NCI-H187 (cell line): ENCODE measurements at regions not wholly inside any gene's neighbourhood (a gene's known extent, or its start where the extent isn't known, plus 50 kb on each side); places are given as distances from the start of the nearest gene placed in this dataset.
"Not testable (repeated sequence)": the region's sequence is repeated elsewhere in the genome, so short reads cannot be mapped to it uniquely, and the experiment has no call there.

Experiments
- DNase-seq, 2 experiments: peaks; one replicate each; lab custom pipeline; 2025; lab: John Stamatoyannopoulos, UW

DNA sequence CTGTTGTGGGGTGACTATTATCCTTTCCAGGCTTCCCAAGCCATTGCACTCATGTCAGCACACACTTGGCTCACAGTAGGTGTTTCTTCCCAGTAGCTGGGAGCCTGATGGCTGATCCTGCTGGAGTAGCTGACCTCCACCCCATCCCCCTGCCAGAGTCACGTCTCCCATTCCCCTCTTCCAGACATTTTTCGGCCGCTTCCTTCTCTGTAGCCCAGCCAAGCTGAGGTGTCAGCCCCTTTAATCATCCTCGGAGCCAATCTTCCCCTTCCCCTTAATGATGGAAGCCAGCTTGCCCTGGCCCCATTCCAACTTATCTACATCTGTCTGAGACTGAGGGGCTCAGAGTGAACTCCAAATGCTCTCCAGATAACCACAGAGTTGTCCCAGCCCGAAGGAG, 550.7 kb downstream of the MN1 start:
- DNase-seq = no peak

DNA sequence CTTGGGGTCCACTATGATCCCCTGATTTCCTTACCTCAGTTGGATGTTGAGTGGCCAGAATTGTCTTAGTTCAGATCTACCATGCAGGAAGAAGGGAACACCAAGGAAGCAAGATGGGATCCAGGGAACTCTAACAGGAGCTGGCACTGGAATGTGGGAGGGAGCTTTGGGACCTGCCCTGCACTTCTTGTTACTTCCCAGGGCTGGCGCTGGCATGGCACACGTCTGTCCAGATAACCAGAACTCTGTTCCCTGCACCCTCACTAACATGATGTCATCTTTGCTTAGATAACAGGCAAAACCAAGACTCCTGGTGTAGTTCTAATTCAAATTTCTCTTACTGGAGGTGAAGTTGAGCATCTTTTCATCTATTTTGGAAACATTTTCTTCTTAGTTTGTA, 550.0 kb downstream of the MN1 start:
- no peak for DNase-seq

DNA sequence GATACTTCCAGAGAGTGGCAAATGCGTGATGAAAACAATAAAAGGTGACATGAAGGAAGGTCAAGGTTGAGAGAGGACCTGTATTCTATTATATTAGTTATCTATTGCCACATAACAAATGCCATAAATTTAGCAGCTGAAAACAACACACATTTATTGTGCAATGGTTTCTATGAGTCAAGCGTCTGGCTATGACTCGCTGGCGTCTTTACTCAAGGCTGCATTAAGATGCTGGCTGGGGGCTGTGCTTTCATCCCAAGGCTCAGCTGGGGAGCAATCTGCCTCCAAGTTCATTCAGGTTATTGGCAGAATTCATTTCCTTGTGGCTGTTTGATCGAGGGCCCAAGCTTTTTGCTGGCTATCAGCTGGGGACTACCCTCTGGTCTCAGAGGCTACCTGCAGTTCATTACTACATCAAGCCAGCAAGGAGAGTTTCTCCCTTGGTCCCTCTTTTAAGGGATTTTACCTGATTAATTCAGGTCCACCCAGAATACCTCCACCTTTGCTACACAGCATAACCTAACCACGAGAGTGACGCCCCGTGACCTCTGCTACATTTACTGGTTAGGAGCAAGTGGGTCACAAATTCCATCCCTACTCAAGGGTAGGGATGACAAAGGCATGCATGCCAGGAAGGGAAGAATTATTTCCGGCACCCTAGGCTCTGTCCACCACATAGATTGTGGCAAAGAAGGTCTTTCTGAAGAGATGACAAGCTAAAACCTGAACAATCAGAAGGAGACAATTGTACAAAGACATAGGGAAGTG, 549.1 kb downstream of the MN1 start:
- no peak for DNase-seq

DNA sequence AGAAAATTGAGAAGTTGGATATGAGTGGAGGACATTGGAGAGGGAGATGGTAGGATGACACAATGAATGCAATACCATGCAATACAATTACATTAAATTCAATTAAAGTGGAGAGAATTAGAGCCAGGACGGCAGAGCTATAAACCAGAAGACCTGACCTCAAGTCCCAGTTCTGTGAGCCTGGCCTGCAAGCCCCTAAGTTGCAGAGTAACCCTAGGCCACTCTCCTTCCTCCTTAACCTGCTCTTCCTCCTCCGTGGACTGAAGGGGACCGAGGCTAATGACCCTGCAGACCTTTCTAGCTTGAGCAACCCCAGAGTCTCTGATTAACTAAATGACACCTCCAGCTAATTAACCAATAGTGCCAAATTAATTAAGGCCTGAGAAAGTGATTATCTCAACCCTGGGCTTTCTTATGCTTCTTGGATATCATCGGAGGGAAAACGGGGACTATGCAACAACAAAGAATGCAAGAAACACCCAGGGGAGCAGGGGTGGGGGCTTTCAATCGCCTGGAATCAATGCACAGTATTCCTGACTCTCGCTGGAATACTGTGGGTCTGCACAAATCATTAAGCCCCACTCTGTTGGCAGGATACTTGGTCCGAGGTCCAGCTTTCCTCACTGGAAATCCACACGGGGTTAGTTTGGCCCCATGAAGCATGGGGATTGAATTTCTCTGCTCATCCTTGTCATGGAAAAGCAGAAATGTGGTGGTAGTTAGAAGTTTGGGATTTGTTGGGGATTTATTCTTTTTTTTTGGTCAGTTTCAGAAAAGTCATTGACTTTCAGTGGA, 548.3 kb downstream of the MN1 start:
- no peak for DNase-seq

DNA sequence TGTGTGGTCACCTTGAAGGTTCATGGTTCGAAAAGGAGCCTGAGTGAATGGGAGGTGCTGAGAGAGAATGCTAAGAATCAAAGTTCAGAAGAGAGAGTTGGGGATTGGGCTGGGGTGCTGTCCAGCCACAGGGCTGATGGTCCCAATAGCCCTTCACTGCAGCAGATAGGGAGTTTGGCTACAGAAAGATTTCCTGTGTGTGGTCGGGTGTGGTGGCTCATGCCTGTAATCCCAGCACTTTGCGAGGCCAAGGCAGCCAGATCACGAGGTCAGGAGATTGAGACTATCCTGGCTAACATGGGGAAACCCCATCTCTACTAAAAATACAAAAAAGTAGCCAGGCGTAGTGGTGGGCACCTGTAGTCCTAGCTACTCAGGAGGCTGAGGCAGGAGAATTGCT, 547.5 kb downstream of the MN1 start:
- DNase-seq = not testable (repeated sequence)

DNA sequence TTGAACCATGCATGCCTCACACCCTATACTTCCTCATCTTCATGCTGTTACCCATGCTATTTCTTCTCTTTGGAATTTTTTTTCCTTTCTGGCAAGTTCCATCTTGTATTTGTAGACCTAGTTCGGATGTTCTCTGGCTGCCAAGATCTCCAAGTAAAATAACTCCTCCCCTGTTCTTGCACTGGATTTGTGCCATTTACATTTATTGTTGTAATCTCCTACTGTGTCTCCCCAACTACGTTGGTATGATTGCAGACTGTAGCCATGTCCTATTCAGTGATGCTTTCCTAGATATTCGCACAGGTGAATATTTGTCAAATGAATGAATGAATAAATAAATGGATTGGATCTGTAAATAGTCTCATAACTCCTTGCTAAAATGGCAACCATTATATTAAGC, 546.0 kb downstream of the MN1 start:
- no peak for DNase-seq

DNA sequence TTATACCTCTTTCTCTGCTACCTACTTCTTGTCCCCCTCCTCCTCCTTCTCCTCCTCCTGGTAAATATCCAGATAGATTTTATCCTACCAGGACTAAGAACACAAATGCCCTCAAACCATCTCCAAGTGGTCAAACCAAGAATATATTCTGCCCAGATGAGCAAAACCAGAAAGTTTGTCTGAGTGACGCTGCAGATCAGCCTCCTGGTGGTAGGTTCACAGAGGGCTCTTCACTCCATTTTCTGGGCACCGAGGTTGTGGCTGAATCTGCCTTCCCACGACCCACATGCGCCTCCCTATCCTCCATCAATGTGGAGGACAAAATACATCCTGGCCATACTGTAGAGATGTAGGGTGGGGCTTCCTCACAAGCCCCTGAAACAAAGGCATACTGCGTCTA, 543.6 kb downstream of the MN1 start:
- DNase-seq = no peak

DNA sequence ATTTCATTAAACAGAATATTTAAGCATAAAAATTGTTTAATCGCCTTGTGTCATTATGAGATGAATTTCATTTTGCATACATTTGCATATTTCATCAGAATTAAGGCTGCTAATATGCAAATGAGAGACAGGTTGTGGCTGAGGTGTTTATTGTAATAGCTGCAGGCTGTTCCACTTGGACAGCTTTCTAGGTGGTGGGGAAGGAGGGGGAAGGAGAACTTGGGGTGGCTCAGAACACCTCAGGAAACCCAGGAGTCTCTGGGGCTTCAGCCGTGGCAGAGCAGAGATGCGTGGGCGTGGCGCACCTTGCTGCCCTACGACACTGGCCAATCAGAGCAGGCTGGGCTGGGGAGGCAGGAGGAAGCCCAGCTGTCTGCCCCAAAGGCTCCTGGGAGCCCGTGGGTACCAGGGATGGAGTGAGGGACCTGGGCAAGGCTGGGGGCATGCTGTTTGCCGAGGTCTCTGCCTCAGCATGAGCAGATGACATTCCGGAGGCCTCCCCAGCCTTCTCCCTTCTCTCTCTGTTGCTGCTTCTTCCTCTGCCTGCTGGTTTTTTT, 542.9 kb downstream of the MN1 start:
- DNase-seq = no peak

DNA sequence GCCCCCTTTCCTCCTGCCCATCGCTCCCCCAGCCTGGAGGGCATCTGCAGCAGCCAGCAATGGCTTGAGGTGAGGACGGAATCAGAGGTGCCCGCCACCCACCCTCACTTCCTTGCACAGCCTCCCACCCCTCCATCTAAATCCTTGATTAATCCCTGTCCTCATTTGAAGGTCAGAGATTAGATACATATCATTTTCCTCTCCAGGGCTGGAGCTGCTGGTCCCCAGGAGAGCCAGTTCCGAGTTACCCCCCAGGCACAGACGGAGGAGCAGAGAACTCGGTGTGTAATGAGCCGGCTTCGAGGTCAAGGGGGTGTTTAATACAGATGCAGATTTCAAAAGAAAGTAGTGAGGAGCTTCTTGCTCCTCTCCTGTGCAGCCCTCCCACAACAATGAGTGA, 542.1 kb downstream of the MN1 start:
- no peak for DNase-seq

DNA sequence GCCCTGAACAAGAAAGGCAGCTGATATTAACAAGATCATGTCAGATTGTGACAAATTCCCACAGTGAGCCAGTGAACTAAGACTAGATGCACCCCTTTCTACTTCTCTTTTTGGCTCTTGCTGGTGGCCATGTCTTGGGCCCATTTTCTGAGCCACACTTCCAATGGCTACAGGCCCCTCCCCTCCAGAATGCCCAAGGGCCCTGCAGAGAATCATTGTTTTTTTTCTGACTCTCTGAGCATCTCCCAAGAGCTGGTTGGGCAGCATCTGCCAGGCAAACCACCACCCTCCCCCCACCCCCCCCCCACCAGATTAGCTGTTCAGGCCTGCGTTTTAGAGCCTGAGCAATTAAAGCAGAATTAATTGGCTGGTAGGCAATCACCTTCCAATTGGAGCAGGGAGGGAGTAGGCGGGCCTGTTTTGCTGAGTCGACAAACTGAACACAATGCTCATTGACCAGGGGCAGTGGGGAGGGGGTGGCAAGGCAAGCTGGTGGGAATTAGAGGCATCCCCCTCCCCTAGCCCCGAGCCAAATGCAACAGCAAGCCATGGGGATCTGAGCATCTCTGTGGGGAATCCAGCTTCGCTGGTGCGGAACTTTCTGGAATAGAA, 541.4 kb downstream of the MN1 start:
- DNase-seq = no peak

DNA sequence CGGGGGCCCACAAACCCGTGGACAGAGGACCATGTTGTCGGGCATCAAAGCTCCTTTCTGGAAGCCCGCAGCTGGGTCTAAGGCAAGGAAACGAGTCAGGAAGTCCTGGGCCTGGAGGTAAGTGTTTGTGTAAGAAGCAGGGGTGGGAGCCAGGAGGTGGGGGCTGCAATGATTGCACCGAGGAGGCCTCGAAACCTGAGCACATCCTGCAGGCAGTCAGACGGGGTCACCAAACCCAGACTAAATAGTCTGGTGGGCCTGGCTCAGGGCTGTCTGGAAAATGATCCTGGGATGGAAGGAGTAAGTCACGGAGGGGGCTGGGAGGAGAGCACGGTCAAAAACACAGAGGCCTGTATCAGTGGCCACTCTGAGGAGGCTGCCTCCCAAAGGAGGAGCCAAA, 539.2 kb downstream of the MN1 start:
- DNase-seq = no peak

DNA sequence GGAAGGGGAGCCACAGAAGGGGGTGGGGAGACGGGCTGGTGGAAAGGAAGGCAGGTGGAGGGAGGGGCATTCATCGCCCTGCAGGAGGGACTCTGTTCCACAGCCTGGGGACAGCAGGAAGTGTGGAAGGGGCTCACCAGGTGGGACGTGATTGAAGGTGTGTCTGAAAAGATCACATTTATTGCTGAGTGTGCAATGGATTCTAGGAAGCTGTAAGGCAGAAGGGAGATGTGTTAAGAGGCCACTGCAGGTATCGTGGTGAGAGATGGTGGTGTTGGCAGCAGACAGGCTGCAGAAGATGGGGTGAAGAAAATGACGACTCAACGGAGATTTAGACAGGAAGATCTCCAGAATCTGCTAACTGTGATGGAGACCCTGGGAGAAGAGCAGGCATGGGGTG, 537.4 kb downstream of the MN1 start:
- DNase-seq = no peak

DNA sequence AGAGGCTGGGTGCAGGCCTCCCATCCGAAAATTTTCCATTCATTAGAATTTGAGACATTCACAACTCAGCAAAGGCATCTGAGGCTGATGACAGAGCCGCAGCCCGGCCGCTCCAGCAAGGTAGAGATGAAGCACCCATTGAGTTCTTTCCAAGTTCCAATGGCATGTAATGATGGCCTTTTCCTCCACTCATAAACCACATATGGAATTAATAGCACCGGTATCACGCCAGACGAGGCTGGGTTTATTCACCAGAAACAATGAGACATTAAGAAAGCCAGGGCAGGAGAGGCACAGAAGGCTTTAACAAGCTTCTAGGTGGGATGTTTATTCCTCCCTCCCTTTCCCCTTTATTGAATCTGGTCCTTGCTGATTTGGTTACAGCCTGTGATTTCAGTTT, 534.4 kb downstream of the MN1 start:
- no peak for DNase-seq

DNA sequence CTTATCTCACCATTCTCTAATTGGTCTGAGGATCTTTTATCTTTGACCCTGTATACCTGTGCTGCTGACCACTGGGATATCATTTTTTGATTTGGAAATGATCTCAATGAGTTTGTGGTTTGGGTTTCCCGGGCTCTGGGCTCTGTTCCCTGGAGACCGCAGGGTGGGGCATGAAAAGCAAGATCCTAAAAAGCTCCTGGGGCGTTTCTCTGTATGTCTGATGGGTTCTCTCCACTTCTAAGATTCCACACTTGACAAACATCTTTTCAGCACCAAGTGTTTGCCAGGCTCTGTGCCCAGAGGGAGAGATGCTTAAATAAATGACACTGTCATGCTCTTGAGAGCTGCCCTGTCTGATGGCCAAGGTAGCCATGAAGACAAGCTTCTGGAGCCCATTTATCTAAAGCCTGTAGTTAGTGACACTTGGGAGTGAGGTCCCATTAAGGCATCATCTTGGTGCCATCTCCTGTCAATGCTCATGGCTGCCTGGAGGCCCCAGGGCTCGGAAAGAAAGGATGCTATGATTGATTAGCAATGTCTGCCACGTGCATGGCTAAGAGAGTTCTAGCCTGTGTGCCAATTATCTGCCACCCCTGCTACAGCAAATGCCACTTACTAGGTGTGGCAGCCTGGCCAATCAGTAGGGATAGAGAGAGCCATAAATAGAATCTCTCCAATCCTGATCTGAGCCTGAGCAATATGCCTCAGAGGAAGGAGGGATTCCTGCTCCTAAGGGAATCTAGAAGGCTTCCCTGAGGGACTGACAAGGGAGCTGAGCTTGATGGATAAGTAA, 531.6 kb downstream of the MN1 start:
- DNase-seq = no peak

DNA sequence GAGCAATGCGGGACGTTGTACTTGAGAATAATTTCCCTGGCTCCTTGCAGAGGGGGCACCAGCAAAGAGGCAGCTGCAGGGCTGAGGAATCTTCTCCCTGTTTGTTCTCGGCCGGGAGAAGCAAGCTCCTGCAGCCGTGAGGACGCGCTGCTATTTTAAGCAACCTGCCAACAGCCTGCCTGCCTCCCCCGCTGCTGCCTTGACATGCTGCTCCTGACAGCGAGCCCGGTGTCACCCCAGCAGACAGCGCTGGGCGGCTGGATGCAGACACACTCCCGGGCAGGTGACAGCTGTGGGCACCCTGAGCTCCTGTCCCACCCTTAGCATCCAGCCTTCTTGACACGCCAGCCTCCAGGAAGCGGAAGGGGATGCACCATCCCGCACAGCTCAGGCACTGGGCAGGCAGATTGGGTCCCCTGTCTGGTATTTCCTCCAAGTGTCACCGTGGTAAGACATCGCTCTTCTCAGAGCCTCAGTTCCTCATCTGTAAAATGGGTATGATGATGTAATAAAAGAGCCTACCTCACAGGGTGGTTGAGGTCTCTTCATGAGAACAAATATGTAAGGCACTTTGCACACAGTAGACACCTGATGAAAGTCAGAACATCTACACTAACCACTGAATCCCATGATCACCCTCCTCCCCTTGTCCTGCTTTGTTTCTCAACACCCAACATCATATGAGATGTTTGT, 530.6 kb downstream of the MN1 start:
- no peak for DNase-seq

DNA sequence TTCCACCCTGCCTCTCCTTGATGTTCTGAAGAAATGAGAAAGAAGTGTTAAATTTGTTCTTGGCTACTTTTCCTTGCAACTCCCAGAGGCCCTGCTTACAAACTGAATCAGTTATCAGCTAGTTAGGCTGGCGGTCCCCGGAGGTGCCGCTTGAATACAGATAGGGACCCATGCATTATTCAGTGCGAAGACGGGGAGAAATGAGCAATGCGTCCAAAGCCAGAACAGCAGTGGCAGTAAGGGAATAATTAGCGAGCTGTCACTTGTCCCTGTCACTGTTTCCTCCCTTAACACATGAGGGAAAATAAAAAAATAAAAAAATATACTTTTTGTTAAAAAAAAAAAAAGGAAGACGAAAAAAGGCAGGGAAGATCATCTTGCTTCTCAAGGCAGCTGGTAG, 528.1 kb downstream of the MN1 start:
- no peak for DNase-seq

DNA sequence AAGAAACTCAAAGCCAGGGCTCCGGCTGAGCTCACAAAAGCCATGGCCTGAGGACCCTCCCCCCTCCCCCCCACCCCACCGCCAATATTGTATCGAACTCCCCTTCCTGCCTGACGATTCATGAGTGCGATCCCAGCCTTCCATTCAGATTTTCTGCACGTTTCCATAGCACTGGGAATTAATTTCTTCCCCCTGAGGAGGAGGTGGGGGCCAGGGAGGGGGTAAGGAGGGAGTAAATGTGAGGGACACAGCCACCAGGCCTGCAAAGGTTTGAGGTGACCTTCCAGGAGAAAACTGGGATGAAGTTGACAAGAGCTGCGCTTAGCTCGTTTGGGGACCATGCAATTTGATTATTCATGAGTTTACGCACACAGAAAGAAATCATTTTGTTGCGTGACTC, 527.7 kb downstream of the MN1 start:
- no peak for DNase-seq

DNA sequence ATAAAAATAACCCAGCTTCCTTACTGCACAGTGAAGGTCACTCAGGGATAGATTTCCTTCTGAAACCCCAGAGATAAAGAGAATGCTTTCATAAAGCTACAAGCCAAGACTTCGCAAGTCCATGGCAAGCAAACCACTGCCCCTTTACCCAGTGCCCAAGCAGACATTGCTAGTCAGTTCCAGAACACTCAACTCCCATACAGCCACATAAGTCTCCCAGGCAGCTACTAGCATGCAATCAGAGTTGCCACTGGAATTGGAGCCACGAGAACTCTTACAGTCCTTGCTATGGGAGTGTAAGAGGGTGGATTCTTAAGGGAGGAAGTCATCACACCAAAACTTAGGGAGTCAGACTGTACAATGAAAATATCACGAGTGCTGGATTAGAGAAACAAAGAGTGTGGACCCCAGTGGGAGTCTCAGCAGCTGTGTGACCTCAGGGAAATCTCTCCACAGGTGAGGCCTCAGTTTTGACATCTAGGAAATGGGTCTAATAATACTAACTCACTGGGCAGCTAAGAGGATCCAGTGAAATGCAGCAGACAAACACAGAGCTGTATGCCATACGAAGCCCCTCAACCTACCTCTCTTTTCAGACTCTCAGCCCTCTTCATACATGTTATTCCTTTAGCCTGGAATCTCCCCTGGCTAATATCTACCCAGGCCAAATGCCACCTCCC, 526.6 kb downstream of the MN1 start:
- no peak for DNase-seq

DNA sequence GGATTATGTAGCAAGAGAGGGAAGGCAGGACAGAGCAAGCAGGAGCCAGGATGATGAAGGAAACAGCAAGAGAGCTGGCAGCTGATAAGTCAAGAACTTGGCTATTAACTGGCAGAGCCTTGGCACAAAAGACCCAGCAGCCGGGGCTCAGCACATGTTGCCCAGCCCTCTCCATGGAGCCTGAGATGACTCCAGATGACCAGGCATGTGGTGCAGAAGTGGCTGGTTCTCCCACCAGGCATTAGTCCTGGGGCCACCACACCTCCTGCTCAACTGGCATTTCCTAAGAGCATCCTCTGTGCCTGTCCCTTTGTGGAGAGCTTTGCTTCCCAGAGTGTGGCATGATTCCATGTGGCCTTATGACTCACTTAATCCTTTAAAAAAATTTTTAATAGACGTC, 522.6 kb downstream of the MN1 start:
- DNase-seq = no peak

DNA sequence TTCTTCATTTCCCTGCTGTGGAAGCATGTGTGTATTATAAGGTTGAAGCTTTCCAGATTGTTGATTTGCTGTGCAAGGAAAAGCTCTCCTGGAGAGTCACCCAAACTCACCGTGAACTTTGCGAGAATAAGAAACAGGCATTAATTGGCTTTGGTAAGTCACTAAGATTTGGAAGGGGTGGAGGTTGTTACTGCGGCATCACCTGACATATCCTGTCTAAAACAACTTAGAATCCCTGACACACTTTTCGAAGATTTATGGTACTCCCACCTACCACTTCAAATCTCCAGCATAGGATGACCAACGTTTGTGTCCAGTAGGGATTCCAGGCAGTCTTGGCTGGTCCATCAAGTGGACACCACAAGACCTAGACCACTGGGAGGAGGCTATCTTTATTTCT, 518.3 kb downstream of the MN1 start:
- no peak for DNase-seq

DNA sequence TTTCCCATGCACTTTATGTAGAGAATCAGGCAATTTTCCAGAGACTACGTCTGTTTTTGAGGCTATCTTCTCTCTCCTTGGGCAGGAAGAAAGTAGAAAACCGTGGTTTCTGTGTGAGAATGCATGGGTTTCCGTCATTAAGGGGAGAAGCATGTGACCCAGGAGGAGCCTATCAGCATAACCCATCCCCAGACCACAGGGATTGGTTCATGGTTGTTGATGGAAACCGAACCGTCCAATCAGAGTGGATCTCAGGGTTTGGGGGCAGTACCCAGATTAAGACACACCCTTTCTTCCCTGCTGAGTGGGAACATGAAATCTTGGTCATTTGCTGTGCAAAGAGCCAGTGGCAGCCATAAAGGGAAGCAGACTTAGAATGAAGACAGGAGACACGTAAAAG, 517.8 kb downstream of the MN1 start:
- DNase-seq = no peak
